Activated naive CD4-positive, alpha-beta T cell treated with anti-CD3 and anti-CD28 coated beads for 36 hours (primary cell): ENCODE measurements at regions not wholly inside any gene's neighbourhood (a gene's known extent, or its start where the extent isn't known, plus 50 kb on each side); places are given as distances from the start of the nearest gene placed in this dataset.
A peak's percentile ranks its signal among the peaks of the same experiment; 100 is the strongest.

Experiments used
- CTCF ChIA-PET: fragments of 350-600 bp; sonication (Branson Sonifier 250); formaldehyde crosslinking; loops from one replicate; lab custom pipeline; 2021; ENCODE audit warnings: antibody characterized with exemption; lab: Charles Lee
- DNase-seq: peaks from one replicate; pipeline ENCODE4 v3.0.0-alpha.2; 2020
- H3K27ac Mint-ChIP-seq: one replicate; pipeline ENCODE4 v1.8.0; 2021; ENCODE audit warnings: mild to moderate bottlenecking, mixed read lengths
- H3K27me3 Mint-ChIP-seq: one replicate; pipeline ENCODE4 v1.8.0; 2021; ENCODE audit warnings: low read depth, mixed read lengths
- H3K36me3 Mint-ChIP-seq: one replicate; pipeline ENCODE4 v1.8.0; 2021; ENCODE audit warnings: low read depth, mixed read lengths
- H3K4me1 Mint-ChIP-seq: one replicate; pipeline ENCODE4 v1.8.0; 2021; ENCODE audit warnings: low read depth, mixed read lengths
- H3K4me3 Mint-ChIP-seq: one replicate; pipeline ENCODE4 v1.8.0; 2021; ENCODE audit warnings: mild to moderate bottlenecking, moderate library complexity, mixed read lengths
- H3K9me3 Mint-ChIP-seq: one replicate; pipeline ENCODE4 v1.8.0; 2021; ENCODE audit warnings: mixed read lengths
- intact Hi-C: fragments of 100-400 bp; cut with micrococcal nuclease; formaldehyde crosslinking; loops from one replicate; pipeline ENCODE4 v1.15.1; 2023

- Mint-ChIP-seq H3K4me1 (no peaks in the 10 kb centered on the region), H3K9me3 (no peaks in the 10 kb centered on the region), H3K36me3 (no peaks in the 10 kb centered on the region), H3K4me3 (no peak overlapping the region), H3K27ac (no peak overlapping the region), H3K27me3 (peaks cover 18% of the 10 kb centered on the region)
- CTCF ChIA-PET, result interaction anchor here (0.9 kb wide), 1 partner anchor 123 kb away, joined by 3 read pairs; no protein-coding TSS in a partner anchor
- no peak for DNase-seq
- intact Hi-C loops, result no loop called here
These were observed 86.1 kb upstream of the CD83 start for GRCh38 chr6:14031516-14031915.

GRCh38 chr6:14035071-14035847 is 82.3 kb upstream of the CD83 start:
- H3K27ac Mint-ChIP-seq, result no peak overlapping the region
- H3K36me3 Mint-ChIP-seq, result no peaks in the 10 kb centered on the region
- CTCF ChIA-PET, result interaction anchor here (1.3 kb wide), 1 partner anchor 9 kb away, joined by 3 read pairs; no protein-coding TSS in a partner anchor
- no peak overlapping the region for H3K4me3 Mint-ChIP-seq
- peaks cover 13% of the 10 kb centered on the region for H3K27me3 Mint-ChIP-seq
- H3K9me3 Mint-ChIP-seq, result no peaks in the 10 kb centered on the region
- no peak for DNase-seq
- H3K4me1 Mint-ChIP-seq, result no peaks in the 10 kb centered on the region
- intact Hi-C loops, result no loop called here

DNA sequence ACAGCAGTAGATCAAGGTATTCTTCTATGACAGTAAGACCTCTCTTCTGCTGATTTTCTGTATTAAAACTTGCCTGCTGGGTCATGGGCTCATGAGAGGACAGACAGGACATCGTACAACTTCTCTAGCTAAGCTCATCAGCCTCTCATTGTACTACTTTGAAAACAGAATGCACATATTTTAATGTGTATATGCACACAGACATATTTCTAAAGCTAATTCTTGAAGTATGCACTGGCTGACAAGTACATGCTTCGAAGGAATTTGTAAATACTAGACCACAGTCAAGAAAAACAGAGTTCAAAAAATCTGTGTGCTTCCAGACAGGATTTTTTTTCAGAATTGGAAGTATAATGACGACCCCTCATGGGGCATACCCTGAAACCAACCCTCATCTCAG is 81.7 kb upstream of the CD83 start:
- H3K27ac Mint-ChIP-seq, result no peak overlapping the region
- CTCF ChIA-PET, result interaction anchor here (1.3 to 4.1 kb wide), 2 partner anchors 9 to 11 kb away, joined by 3 to 30 read pairs; no protein-coding TSS in a partner anchor
- intact Hi-C loops, result no loop called here
- no peak overlapping the region for H3K4me3 Mint-ChIP-seq
- peaks cover 11% of the 10 kb centered on the region for H3K27me3 Mint-ChIP-seq
- H3K36me3 Mint-ChIP-seq, result no peaks in the 10 kb centered on the region
- no peaks in the 10 kb centered on the region for H3K9me3 Mint-ChIP-seq
- no peak for DNase-seq
- H3K4me1 Mint-ChIP-seq, result no peaks in the 10 kb centered on the region

DNA sequence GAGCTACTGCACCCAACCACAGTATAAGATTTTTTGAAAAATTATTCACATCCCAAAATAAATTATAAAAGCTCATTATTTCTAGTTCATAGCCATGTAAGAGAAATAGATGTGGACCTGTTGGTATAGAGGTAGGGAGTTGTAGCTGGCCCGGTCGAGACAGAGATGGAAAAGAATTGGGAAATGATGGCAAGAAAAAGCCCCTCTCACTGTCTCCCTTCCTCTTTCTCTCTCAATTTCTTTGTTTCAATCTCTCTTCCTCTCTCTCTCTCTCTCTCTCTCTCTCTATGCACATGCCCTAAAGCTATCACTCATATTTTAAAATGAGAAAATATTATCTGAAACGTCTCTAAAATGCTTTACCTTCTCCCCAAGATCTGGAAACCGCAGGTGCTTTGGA is 80.7 kb upstream of the CD83 start:
- intact Hi-C loops, result no loop called here
- H3K9me3 Mint-ChIP-seq, result no peaks in the 10 kb centered on the region
- no peak overlapping the region for H3K27ac Mint-ChIP-seq
- peaks cover 17% of the 10 kb centered on the region for H3K27me3 Mint-ChIP-seq
- H3K36me3 Mint-ChIP-seq, result no peaks in the 10 kb centered on the region
- CTCF ChIA-PET, result interaction anchor here (0.6 to 4.1 kb wide), 4 partner anchors 10 to 128 kb away, joined by 3 to 30 read pairs (median 4); no protein-coding TSS in a partner anchor
- no peak overlapping the region for H3K4me3 Mint-ChIP-seq
- no peak for DNase-seq
- H3K4me1 Mint-ChIP-seq, result no peaks in the 10 kb centered on the region

- Mint-ChIP-seq H3K4me3 (no peak overlapping the region), H3K27me3 (peaks cover 17% of the 10 kb centered on the region), H3K4me1 (no peaks in the 10 kb centered on the region), H3K27ac (no peak overlapping the region), H3K36me3 (no peaks in the 10 kb centered on the region), H3K9me3 (no peaks in the 10 kb centered on the region)
- DNase-seq, result no peak
- CTCF ChIA-PET, result interaction anchor here (0.6 to 4.1 kb wide), 8 partner anchors 9 to 129 kb away, joined by 3 to 30 read pairs (median 4); no protein-coding TSS in a partner anchor
- intact Hi-C loops, result no loop called here
These were observed 79.9 kb upstream of the CD83 start for GRCh38 chr6:14037402-14038277.

DNA sequence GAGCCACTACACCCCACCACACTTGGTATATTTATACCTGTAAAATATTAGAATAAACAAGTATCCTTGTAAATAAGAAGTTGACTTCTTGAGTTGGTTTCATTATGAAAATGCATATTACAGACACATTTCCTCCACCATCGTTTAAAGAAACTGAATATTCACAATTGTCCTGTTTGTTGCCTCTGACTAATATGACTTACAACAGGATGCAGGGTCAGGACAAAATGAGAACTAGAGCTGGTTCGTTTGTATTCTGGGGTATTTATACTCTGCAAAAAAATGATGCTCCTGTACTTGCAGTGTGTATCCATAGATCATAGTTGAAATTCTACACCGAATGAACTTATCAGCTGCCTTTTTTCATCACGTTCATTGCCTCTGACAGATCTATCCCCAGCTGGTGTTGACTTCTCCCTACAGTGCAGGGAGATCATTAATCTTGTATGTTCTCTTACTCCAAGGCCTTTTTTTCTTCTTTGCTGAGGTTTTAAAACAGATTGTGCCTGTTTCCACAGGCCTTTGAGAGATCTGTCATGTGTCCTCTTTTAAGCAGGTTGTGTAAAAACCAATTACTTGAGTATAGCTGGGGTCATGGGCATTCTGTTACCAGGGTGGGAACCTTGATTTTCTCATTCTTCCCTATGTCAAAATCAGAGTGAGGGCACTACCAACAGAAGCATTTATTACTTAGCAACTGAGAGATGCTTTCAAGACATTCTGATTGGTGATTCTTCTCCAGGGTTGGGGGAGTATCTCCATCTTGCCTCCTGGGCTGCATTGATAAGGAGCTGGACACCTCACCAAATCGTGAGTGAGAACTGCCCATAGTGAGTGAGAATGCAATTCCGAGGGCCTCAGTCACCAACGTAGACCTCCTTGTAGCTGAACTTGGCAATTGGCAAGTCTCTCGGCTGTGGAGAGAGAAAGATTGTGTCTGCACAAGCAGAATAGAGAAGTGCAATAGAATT is 78.8 kb upstream of the CD83 start:
- Mint-ChIP-seq H3K4me1 (no peaks in the 10 kb centered on the region), H3K27me3 (peaks cover 21% of the 10 kb centered on the region), H3K36me3 (no peaks in the 10 kb centered on the region), H3K27ac (no peak overlapping the region), H3K9me3 (no peaks in the 10 kb centered on the region), H3K4me3 (no peak overlapping the region)
- CTCF ChIA-PET, result interaction anchor here (0.6 to 4.1 kb wide), 8 partner anchors 8 to 264 kb away, joined by 3 to 30 read pairs (median 4); no protein-coding TSS in a partner anchor
- no peak for DNase-seq
- intact Hi-C loops, result no loop called here

DNA sequence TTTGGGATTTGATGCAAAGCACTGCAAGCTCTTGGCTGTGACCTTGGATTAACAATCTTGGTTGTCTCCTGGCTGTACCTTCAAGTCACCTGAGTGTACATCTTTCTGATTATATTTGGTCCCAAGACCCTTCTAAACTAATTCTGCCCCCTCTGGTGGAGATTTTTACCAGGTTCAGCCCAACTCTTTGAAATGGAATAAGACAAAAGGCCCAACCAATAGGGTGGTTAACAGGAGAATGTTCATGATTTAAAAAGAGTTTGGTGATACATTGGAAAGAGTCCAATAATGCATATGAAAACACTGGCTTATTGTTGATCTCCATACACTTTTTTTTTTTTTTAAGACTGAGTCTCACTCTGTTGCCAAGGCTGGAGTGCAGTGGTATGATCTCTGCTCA is 77.5 kb upstream of the CD83 start:
- intact Hi-C loops, result loop anchor here (10.0 kb wide), 1 partner anchor 1585 kb away; no protein-coding TSS in a partner anchor
- CTCF ChIA-PET, result interaction anchor here (1.2 to 4.1 kb wide), 4 partner anchors 7 to 131 kb away, joined by 3 to 30 read pairs (median 8); no protein-coding TSS in a partner anchor
- no peaks in the 10 kb centered on the region for H3K9me3 Mint-ChIP-seq

DNA sequence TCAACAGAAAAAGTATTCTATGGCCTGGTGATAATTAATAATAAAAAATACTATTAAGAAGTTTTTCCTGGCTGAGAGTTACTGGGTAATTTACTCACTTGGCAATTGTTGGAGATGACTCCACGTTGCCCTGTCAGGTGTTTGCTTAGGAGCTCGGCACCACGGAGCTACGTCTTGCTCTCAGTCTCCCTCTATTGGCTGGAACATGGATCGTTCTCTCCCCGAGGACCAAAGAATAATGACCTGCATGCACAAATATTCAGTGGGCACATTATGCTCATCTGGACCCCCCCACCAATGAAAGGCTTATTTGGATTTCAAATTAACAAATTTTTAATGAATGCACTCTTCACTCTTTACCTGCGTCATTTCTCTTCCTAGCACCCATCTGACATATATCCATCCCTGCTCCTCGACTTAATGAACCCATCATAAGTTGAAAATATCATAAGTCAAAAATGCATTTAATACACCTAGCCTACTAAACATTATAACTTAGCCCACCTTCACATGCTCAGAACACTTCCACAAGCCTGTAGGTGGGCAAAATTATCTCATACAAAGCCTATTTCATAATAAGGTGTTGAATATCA is 71.0 kb upstream of the CD83 start:
- no peaks in the 10 kb centered on the region for H3K9me3 Mint-ChIP-seq
- CTCF ChIA-PET, result interaction anchor here (0.6 to 6.0 kb wide), 25 partner anchors 9 to 452 kb away, joined by 3 to 48 read pairs (median 4); partner anchors contain the start of gene RNF182
- no peaks in the 10 kb centered on the region for H3K4me1 Mint-ChIP-seq
- intact Hi-C loops, result loop anchor here (1.0 to 10.0 kb wide), 3 partner anchors 137 to 1578 kb away; no protein-coding TSS in a partner anchor
- peak; percentile 62 for DNase-seq
- H3K27me3 Mint-ChIP-seq, result peaks cover 18% of the 10 kb centered on the region
- no peaks in the 10 kb centered on the region for H3K36me3 Mint-ChIP-seq
- no peak overlapping the region for H3K27ac Mint-ChIP-seq
- no peak overlapping the region for H3K4me3 Mint-ChIP-seq

More for the DNA sequence above, 77.5 kb upstream of the CD83 start:
- H3K4me3 Mint-ChIP-seq, result no peak overlapping the region
- peaks cover 15% of the 10 kb centered on the region for H3K27me3 Mint-ChIP-seq
- no peak overlapping the region for H3K27ac Mint-ChIP-seq
- H3K36me3 Mint-ChIP-seq, result no peaks in the 10 kb centered on the region
- H3K4me1 Mint-ChIP-seq, result no peaks in the 10 kb centered on the region
- no peak for DNase-seq

DNA sequence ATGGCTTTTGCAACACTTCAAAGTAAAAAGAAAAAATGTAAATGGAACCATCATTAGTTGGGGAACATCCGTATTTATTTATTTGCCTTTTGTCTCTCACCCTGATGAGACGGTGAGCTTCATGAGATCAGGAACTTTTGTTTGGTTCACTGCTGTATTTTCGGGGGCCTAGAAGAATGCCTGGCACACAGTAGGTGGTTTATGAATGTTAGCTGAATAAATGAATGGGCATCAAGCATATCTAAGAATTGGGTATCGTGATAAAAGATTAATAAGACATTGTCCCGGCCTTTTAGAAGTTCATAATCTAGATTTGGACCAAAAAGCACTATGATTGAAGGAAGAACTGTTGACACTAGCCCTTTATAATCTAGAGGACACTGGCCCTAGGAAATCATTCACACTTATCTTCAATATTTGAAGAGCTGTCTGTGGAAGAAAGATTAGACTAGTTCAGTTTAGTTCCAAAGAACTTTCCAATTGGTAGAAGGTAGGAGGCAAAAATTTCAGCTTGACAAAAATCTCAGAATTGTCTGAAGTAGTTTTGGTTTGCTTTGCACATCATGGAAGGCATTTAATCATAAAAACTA is 70.3 kb upstream of the CD83 start:
- Mint-ChIP-seq H3K27ac (no peak overlapping the region), H3K36me3 (no peaks in the 10 kb centered on the region), H3K27me3 (peaks cover 18% of the 10 kb centered on the region), H3K4me1 (no peaks in the 10 kb centered on the region), H3K9me3 (no peaks in the 10 kb centered on the region), H3K4me3 (no peak overlapping the region)
- DNase-seq, result no peak
- intact Hi-C loops, result loop anchor here (10.0 kb wide), 1 partner anchor 1578 kb away; no protein-coding TSS in a partner anchor
- CTCF ChIA-PET, result interaction anchor here (0.6 to 6.0 kb wide), 13 partner anchors 9 to 173 kb away, joined by 3 to 48 read pairs (median 4); no protein-coding TSS in a partner anchor

- Mint-ChIP-seq H3K9me3 (no peaks in the 10 kb centered on the region), H3K27me3 (peaks cover 14% of the 10 kb centered on the region), H3K27ac (no peak overlapping the region), H3K4me3 (no peak overlapping the region), H3K36me3 (no peaks in the 10 kb centered on the region), H3K4me1 (no peaks in the 10 kb centered on the region)
- no peak for DNase-seq
- intact Hi-C loops, result loop anchor here (10.0 kb wide), 1 partner anchor 1576 kb away; no protein-coding TSS in a partner anchor
- CTCF ChIA-PET, result interaction anchor here (1.9 to 6.0 kb wide), 3 partner anchors 17 to 140 kb away, joined by 5 to 48 read pairs (median 16); no protein-coding TSS in a partner anchor
These were observed 68.7 kb upstream of the CD83 start for GRCh38 chr6:14048837-14049236.
